HT1080 (cell line): ENCODE measurements at regions not wholly inside any gene's neighbourhood (a gene's known extent, or its start where the extent isn't known, plus 50 kb on each side); places are given as distances from the start of the nearest gene placed in this dataset.
A peak's percentile ranks its signal among the peaks of the same experiment; 100 is the strongest.
"Not testable (repeated sequence)": the region's sequence is repeated elsewhere in the genome, so short reads cannot be mapped to it uniquely, and the experiment has no call there.

Source experiments
- DNase-seq: peaks from one replicate; pipeline ENCODE4 v3.0.0-alpha.2; 2015; ENCODE audit warnings: low read depth

DNA sequence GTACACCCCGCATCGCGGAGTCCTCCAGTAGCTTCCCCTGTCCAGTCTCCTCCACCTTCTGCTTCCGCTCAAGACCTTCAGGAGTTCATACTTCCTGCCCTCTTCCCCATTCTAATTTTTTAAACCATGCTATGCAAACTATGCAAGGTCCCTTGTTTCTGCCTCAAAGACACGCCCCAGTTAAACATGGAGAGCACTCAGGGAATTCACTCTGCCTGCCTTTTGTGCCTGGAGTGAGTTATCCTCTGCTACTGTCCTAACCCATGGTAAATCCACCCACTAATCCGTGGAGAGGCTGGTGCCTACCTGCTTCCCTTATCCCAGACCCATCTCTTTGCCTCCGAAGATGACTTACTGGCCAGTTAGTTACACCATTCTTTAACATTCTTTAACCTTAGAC lies 473.7 kb upstream of the JARID2 start:
- DNase-seq, result no peak

DNA sequence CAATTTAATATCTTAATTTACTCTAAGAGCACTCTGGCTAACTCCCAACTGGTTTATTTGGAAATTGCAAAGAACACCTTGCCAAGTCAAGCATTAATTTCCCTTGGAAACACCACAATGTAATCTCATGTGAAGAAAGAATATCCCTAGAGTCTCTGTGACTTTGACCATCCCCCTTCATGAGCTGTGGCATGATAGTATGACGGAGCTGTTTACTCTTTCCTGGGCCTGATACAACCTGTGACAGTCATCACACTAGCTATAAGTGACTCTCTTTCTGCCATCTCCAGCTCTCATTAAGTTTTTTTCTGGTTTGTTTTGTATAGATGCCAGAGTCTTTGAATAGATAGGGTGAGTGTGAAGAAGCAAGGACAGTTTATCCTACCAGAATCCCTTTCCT lies 470.3 kb upstream of the JARID2 start:
- no peak for DNase-seq

DNA sequence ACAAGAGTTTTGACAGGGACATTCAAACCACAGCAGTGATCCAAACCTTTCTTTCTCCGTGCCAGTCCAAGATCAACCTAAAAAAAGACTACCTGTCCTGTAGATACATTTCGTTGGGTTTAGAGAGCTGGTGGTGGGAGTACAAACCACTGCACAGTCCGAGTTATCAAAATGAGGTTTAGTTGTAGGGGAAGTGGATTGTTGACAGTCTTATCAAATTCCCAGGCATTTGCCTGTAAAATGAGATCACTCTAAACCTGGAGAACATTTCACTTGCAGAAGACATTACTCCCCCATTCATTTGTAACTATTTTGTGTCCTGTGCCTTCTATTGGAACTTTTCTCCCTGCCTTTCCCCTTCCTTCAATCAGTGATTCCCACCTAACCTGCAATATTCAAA lies 469.6 kb upstream of the JARID2 start:
- DNase-seq, result no peak

DNA sequence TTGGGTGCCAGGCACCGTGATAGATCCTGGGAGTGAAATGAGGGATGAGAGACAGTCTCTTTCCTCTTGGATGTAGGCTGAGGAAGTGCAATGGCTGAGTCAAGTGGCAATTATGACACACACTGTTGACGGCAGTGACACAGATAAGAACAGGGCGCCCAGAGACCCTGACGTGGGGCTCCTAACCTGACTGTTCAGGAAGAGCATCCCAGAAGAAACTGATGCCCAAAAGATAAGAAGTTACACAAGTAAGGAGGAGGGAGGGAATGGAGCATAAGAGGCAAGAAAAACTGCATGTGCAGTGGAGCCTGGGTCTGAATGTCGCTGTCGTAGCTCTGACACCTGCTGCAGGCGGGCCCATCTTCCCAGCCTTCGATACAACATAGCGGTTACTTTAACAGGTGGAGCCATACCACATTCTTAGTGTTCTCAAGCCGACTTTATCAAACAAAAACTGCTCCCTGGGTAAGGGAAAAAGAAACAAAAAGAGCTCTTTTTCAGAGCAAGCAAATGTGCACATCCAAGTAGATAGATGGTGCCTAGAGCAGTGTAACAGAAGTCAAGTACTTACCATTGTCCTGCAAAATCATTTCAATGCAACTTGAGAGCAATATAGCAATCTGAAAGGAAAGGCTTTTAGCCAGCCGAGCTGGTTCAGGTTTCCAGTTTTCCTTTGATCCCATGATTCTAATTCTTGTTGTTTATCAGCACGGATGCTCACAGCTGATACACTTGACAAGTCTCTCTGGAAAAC lies 463.9 kb upstream of the JARID2 start:
- no peak for DNase-seq

DNA sequence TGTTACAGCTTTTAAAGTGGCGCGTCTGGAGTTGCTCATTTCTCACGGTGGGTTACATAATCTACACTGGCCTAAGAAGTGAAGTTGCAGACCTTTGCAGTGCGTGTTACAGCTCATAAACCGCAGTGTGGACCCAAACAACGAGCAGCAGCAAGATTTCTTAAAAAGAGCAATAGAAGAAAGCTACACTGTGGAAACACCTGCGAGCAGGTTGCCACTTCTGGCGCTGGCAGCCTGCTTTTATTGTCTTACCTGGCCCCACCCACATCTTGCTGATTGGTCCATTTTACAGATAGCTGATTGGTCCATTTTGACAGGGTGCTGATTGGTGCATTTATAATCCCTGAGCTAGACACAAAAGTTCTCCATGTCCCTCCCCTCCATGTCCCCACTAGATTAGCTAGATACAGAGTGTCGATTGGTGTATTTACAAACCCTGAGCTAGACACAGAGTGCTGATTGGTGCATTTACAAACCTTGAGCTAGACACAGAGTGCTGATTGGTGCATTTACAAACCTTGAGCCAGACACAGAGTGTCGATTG lies 462.9 kb upstream of the JARID2 start:
- DNase-seq, result not testable (repeated sequence)

DNA sequence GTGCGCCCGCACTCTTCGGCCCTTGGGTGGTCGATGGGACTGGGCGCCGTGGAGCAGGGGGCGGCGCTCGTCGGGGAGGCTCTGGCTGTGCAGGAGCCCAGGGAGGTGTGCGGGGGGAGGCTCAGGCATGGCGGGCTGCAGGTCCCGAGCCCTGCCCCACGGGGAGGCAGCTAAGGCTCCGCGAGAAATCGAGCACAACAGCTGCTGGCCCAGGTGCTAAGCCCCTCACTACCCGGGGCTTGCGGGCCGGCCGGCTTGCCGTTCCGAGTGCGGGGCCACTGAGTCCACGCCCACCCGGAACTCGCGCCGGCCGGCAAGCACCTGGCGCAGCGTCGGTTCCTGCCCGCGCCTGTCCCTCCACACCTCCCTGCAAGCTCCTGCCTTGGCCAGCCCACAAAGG lies 462.3 kb upstream of the JARID2 start:
- DNase-seq, result no peak

DNA sequence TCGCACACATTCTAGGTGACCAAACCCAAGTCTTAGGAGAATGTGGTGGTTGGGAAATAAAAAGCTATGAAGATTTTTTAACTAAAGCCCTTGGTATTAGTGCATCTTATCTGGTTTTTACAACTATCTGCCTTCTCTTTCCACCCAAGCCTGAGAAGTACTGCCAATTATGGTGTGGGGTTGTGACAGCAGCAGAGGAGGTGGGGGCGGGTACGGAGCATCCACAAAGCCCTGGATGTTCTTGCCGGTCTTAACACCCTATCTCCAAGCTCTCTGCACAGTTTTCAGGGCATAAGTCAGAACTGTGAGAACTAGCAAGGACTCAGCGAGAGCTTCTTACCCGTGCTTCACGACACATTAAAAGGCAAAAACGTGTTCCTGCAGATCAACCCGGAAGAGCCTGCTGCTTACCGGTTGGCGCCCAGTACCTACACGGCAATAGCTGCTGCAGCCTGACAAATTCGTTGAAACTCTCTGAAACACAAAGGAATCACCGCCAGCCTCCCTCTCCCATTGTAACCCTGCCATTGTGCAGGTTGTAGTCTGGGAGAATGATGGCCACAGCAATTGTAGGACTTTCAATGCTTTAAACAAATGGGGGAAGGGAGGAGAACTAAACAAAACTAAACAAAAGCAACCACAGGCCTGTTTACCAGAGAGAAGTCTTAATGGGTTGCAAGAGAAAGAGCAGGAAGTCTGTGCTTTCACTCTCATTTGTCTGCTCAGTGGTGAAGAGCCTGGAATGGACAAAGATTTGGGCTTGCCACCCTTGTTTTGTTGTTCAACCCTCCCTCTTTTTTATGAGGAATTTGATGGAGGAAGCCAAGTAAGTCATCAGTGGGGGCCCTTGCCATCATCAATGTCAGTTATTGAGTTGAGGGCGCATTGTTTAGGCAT lies 461.0 kb upstream of the JARID2 start:
- no peak for DNase-seq

DNA sequence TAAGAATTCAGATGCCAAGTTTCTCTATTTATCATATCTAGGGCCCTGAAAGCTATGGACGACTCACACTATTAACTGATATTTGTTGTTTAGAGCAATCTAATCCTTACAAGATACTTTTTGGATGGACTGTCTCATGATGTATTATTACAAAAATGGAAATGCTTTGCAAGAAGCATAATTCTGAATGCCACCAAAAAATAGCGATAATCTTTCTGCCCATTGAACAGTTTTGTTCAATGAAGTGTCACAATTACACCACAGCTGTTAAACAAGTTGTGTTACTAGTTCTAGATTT lies 460.4 kb upstream of the JARID2 start:
- DNase-seq, result no peak

DNA sequence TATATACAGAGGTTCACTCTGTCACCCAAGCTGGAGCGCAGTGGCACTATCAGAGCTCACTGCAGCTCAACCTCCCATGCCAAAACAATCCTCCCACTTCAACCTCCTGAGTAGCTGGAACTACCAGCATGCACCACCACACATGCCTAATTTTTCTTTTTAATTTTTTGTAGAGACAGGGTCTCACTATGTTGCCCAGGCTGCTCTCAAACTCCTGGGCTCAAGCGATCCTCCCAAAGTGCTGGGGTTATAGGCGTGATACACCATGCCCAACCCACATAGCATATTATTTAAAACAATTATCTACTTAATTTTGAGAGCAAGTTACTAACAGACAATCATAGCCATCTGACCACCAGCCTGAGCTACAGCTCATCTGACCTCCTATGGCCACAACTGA lies 459.9 kb upstream of the JARID2 start:
- DNase-seq, result no peak

DNA sequence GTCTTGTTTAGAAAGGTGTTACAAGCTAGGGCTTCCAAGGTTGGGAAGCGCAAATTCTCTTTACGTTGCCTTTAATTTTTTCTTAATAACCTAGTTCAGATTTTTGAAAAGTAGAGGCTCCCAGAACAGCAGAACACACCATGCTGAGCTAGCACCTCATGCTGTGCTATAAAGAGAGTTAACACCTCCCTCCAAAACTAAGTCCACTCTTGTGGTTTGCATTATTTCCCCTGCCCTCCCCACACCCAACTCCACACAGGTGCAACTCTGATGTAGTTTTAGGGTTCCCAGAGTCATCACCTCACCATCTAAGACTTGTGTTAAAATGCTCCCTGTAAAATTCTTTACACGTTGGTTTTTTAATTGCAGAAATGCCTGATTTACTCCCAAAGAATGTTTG lies 459.4 kb upstream of the JARID2 start:
- no peak for DNase-seq

DNA sequence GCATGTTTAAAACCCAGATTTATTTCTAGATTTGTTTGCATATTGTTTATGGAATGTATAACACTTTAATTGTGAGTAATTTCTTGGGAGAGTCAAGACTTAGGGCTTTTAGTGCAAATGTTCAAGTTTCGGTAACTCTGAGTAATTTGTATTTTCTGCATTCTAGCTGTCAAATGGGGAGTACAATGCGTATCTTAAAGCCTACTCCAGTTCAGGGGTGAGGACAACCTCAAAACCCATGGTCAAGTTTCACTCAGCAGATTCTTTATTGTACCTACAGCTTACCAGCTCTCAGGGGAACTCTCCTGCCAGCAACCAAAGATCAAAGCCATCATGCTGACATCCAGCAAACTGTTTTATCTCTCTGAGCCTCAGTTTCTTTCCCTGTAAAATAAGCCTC lies 458.6 kb upstream of the JARID2 start:
- no peak for DNase-seq

DNA sequence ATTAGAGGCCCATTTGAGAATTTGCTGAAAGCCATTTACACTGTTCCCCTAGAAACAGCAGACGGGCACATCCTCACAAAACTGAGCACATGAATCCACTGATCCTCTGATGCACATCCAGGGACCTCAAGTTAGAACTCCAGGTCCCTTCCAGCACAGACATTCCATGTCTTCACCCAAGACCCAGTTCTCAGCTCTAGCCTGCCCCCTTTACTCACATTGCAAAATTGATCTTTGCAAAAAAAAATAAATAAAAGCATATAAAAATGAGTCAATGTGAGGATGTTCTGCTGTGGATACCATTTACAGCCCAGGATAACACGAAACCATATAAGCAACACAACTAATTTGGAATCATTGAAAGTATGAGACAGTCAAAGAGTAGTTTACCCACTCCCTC lies 458.2 kb upstream of the JARID2 start:
- DNase-seq, result peak; percentile 16

DNA sequence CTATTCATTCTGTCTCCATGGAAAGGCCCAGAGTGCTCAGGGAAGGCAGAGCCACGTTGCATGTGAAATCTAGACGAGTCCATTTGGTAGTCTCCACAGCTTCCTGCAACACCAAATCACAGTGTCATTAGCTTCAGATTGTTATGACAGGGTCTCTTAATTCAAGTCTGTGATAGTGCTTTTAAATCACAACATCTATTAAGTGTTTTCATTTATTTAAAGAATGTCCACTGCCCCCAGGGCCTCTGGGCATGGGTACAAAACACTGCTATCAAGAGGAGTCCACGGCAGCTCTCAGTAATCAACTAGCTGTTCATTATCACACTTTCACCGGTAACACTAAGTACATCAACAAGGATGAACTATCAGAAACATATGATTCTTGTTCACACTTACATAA lies 455.9 kb upstream of the JARID2 start:
- no peak for DNase-seq

DNA sequence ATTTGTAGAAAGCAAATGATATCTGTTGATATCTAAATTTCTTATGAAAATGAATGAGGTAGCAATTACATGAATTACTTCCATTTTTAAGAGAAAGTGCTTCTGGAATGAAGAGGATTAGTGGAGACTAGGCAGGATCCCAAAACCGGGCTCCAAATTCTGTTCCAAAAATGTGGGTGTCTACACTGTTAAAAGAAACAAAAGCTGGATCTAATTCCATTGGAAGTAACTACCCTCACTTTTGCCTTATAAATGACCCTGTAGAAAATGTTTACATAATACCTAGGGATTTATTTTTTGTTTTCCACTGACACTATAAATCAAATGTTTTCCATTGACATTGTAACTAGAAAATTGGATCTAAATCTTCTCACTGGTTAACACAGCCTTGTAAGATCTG lies 454.9 kb upstream of the JARID2 start:
- DNase-seq, result no peak

DNA sequence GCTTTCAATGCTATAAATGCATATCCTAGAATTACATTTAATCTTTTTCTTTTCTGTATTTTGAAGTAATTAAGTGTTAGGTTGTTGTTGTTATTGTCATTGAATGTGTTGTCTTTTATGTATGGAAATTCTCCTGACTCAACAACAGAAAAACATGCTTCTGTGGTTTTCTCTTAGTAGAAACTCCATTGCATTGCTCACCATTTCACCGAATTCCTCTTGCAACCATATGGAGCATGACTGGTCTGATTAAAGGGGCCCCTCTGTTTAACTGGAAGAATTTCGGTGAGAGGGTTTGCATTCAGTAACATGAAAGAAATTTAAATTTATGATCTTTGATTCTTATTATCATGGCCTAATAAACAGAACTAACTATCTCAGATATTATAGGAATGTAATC lies 454.3 kb upstream of the JARID2 start:
- no peak for DNase-seq

DNA sequence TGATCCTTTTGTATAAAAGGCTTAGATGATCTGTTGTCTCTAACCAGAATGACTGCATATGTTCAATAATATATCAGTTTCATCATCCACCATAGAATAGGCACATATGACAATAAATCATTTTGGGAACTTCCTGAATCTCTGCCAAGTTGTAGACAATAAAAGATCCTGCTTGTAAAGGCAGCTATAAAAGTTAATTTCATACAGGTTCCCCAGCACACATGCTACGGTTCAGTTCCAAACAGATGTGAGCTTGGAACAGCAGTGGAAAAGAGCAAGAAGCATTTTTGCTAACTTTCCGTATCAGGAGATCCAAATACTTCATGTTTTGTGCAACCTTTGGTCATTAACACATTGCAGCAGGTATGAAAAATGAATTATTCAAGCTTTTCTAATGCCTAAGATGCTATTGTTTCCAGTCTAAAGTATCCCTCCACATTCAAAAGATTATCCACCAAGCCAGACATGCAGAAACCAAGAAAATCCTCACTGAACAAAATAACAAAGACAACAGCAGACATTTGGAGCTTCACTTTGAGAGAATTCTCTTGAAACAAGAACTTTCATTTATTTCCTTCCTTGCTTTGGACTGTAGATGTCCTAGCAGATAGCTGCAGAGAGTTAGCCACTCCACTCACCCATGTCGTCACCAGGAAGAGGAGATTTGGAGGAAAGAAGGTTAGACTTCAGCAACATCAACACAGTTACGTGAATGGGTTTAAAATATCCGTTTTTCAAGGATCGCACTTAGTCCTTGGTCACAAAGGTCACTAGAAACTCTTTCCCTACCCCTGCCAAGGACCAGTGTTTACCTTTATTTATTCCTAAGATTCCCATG lies 453.5 kb upstream of the JARID2 start:
- DNase-seq, result no peak

DNA sequence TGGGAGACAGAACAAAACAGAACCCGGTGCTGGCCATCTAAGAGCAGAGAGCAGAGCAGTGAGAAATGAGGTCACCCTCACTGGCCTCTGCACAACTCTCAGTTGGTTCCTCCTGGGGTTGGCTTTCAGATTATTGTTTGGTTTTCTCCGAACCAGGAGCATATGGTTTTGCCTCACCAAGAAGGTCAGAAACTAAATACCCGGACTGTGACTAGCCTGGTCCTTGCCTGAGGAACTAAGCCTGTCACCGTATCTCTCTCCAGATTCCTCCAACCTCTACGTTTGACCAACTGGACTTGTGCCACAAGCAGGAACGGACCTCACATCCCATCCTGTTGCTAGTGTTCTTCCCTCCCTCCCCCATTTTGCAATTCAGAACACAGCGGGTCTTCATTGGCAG lies 450.4 kb upstream of the JARID2 start:
- no peak for DNase-seq

DNA sequence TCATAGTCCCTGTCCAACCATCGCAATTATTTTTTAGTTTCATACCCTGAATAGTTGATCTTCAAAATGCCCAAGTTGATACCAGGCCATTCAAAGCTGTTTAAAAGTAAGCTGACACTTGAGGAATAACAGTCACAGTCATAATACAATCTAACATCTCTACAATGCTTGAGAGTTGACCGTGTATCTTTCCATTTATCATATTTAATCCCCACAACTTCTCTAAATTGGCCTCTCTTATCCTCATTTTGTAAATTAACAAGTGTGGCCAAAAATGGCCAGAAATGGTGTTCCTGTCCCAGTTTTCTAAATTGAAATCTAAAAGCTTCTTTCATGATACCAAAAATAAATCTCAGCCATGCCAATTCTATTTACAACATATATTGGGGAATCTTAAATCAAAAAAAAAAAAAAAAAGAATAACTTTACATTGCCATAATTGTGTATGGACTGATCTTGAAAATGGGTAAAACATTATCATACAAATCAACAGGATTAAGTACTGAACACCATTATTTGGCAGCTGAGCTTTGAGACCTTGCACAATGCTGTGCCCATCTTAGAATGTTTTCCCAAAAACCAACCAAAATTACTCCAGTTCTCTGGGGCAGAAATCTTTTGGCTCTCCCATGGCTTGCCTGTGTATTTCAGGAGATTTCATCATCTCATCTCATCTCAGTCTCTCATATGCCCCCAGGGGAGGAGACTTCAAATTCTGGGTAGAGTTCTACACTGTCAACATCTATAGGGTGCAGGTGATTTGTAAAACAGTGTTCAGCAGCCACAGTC lies 448.7 kb upstream of the JARID2 start:
- no peak for DNase-seq

DNA sequence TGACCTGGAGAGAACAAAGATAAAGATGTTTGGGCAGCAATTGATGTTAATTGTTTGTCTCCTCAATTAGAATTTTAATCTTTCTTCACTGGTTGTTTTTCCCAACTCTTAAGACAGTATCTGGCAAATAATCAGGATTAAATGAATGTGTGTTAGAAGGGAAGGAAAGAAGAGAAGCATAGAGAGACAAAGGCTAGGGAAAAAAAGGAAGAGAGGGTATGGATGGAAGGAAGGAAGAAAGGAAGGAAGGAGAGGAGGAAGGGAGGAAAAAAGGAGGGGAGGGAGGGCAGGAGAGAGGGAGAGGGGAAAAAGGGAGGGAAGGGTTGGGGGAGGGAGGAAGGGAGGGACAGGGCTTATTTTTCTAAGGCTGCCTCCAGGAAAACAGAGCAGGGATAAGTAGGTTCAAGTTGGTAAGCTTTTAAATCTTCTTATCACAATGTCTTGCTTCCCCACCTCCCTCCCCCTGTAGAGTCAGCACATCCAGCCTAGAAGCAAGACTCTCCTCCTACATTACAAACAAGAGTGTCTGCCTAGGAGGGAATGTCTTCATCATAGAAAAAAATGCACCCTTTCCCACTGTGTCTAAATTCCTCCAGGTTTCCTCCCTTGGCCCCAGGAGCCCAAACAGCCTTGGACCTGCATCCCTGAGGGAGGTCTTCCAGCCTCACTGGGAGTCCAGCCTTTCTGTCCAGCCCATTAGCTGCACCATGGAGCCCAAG lies 447.8 kb upstream of the JARID2 start:
- no peak for DNase-seq

DNA sequence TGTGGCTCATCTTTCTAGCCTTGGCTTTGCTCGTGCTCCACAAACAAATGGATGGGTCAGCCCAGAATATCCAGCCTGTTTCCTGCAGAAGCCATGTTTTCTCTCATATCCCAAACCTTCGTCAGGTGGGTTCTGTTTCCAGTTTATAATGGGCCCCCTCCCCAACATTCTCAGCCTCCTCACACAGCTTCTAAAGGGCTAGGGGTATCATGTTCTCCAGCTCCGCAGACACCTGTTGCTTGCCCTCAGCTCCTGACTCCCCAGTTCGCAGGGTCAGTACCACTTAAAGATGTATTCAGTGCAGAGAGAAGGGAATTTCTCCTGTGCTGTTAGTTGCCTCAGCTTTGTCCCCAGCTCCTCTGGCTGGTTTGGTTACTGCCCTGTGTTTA lies 447.3 kb upstream of the JARID2 start:
- no peak for DNase-seq
